SKM-1 (cell line): ENCODE measurements at regions not wholly inside any gene's neighbourhood (a gene's known extent, or its start where the extent isn't known, plus 50 kb on each side); places are given as distances from the start of the nearest gene placed in this dataset.

Source experiments
- DNase-seq: peaks from one replicate; lab custom pipeline; 2025; ENCODE audit not compliant: unreplicated experiment; lab: John Stamatoyannopoulos, UW

GRCh38 chr12:131371401-131372170, 339.3 kb upstream of the SFSWAP start:
- no peak for DNase-seq

GRCh38 chr12:131372171-131372475, 338.8 kb upstream of the SFSWAP start:
- no peak for DNase-seq

- DNase-seq, result no peak
These were observed 338.1 kb upstream of the SFSWAP start for GRCh38 chr12:131372706-131373195.

GRCh38 chr12:131375261-131375971, 335.5 kb upstream of the SFSWAP start:
- no peak for DNase-seq

GRCh38 chr12:131375972-131376345, 334.9 kb upstream of the SFSWAP start:
- no peak for DNase-seq

- no peak for DNase-seq
These were observed 332.6 kb upstream of the SFSWAP start for GRCh38 chr12:131378176-131378842.

GRCh38 chr12:131378861-131379665, 331.8 kb upstream of the SFSWAP start:
- no peak for DNase-seq

GRCh38 chr12:131379738-131380137, 331.2 kb upstream of the SFSWAP start:
- DNase-seq, result no peak

GRCh38 chr12:131380220-131380964, 330.5 kb upstream of the SFSWAP start:
- no peak for DNase-seq

GRCh38 chr12:131380965-131381705, 329.8 kb upstream of the SFSWAP start:
- DNase-seq, result no peak

GRCh38 chr12:131381716-131382430, 329.0 kb upstream of the SFSWAP start:
- DNase-seq, result no peak

GRCh38 chr12:131383291-131383690, 327.6 kb upstream of the SFSWAP start:
- DNase-seq, result no peak

GRCh38 chr12:131383741-131384543, 326.9 kb upstream of the SFSWAP start:
- no peak for DNase-seq

GRCh38 chr12:131384544-131384855, 326.4 kb upstream of the SFSWAP start:
- no peak for DNase-seq

- DNase-seq, result no peak
These were observed 325.4 kb upstream of the SFSWAP start for GRCh38 chr12:131385313-131386166.

GRCh38 chr12:131386167-131386521, 324.7 kb upstream of the SFSWAP start:
- no peak for DNase-seq

GRCh38 chr12:131386781-131387180, 324.1 kb upstream of the SFSWAP start:
- DNase-seq, result no peak
